Spleen (tissue), 11 donors: ENCODE measurements at regions not wholly inside any gene's neighbourhood (a gene's known extent, or its start where the extent isn't known, plus 50 kb on each side); places are given as distances from the start of the nearest gene placed in this dataset.

Experiments used
- DNase-seq: peaks from one replicate; pipeline ENCODE4 v3.0.0-alpha.2; 2020
- H3K27ac ChIP-seq, 8 donors: fragments of 200-600 bp; sonication (generic) in 7 of 8; 1 replicate in 4 of 8; 2 replicates in 4 of 8; pipeline versions ENCODE4 v1.5.0 to v1.8.0; 2016 to 2021; ENCODE audit warnings: inconsistent platforms in 4 of 8, mild to moderate bottlenecking in 4 of 8, moderate library complexity in 1 of 8
- H3K27me3 ChIP-seq, 7 donors: fragments of 200-600 bp; sonication (generic) in 6 of 7; replicated peaks in 1 of 7; 1 replicate in 4 of 7; 2 replicates in 3 of 7; pipeline versions ENCODE4 v1.5.0 to v1.8.0; 2016 to 2021; ENCODE audit warnings: inconsistent platforms in 3 of 7, mild to moderate bottlenecking in 1 of 7
- H3K36me3 ChIP-seq, 6 donors: fragments of 200-600 bp; sonication (generic) in 5 of 6; 1 replicate in 4 of 6; 2 replicates in 2 of 6; pipeline versions ENCODE4 v1.5.0 to v1.8.0; 2016 to 2021; ENCODE audit warnings: inconsistent platforms in 2 of 6
- H3K4me1 ChIP-seq, 6 donors: fragments of 200-600 bp; sonication (generic) in 5 of 6; 1 replicate in 3 of 6; 2 replicates in 3 of 6; pipeline versions ENCODE4 v1.5.0 to v1.8.0; 2016 to 2021; ENCODE audit warnings: inconsistent platforms in 3 of 6
- H3K4me3 ChIP-seq, 8 donors: fragments of 200-600 bp; sonication (generic) in 7 of 8; 1 replicate in 4 of 8; 2 replicates in 4 of 8; pipeline versions ENCODE4 v1.5.0 to v1.8.0; 2016 to 2021; ENCODE audit warnings: inconsistent platforms in 4 of 8, mild to moderate bottlenecking in 4 of 8, moderate library complexity in 2 of 8
- H3K9me3 ChIP-seq, 8 donors: fragments of 200-600 bp; sonication (generic) in 7 of 8; 1 replicate in 4 of 8; 2 replicates in 4 of 8; pipeline versions ENCODE4 v1.5.0 to v1.8.0; 2016 to 2021; ENCODE audit warnings: inconsistent platforms in 4 of 8
- CTCF ChIP-seq, 11 experiments: fragments of 200-600 bp in 7 of 11; fragments of 450-650 bp in 4 of 11; sonication (generic) in 4 of 11; IDR thresholded peaks in 8 of 11; conservative IDR thresholded peaks in 3 of 11; 1 replicate in 7 of 11; 2 replicates in 4 of 11; pipeline versions ENCODE4 v1.4.0 to v1.8.0; 2016 to 2021; ENCODE audit warnings: antibody characterized with exemption in 11 of 11, inconsistent platforms in 4 of 11, mild to moderate bottlenecking in 1 of 11
- POLR2A ChIP-seq, 3 donors: fragments of 450-650 bp; IDR thresholded peaks; one replicate each; pipeline ENCODE4 v1.5.1; 2017; ENCODE audit warnings: antibody characterized with exemption in 3 of 3, mild to moderate bottlenecking in 1 of 3
- POLR2AphosphoS5 ChIP-seq, 3 donors: sonication (generic); formaldehyde crosslinking; IDR thresholded peaks; one replicate each; pipeline ENCODE4 v1.5.1; 2017; ENCODE audit warnings: antibody characterized with exemption in 3 of 3
- WGBS, 5 donors: extraction: QIAGEN DNeasy Blood & Tissue Kit in 3 of 5; methylation state at CpG; one replicate each; pipeline versions ENCODE4 v1.1.5 to v1.1.7; 2013 to 2018; 5-methylcytosine and 5-hydroxymethylcytosine counted together
- intact Hi-C: fragments of 100-400 bp; cut with DNase I; formaldehyde crosslinking; loops from one replicate; pipeline ENCODE4 v1.15.0; 2023; ENCODE audit warnings: low total_unique reads
- donor health status: healthy with polysubstance abuse.
- donor health status: DM: no; HTN: no; CAD: no; lungs with moderate emphysema.
- donor health status: DM: no; HTN: no; CAD: no.
- donor health status: Bipolar disorder and iron deficiency.
- donor health status: healthy.
- donor health status: DM: no; HTN: no; CAD: no.
- donor health status: DM: yes; HTN: yes; CAD: no.

GRCh38 chr3:83065851-83066460 is 1304.5 kb upstream of the GBE1 start:
- intact Hi-C loops: no loop called here
- Histone ChIP-seq H3K27me3 (no peaks in the 10 kb centered on the region), H3K27ac (no peak overlapping the region), H3K36me3 (no peaks in the 10 kb centered on the region), H3K4me1 (no peaks in the 10 kb centered on the region), H3K9me3 (peaks cover 0 to 39% (median 17%) of the 10 kb centered on the region in 8 donors), H3K4me3 (no peak overlapping the region)
- WGBS, 5 donors: 34 to 63% (median 49%) methylated on average over 2 of the region's 2 CpGs
- TF ChIP-seq POLR2AphosphoS5 (IDR thresholded peaks at IDR 0.05): no peak
- TF ChIP-seq POLR2A (IDR thresholded peaks at IDR 0.05): no peak
- no peak for DNase-seq

GRCh38 chr3:83063446-83063845 is 1302.0 kb upstream of the GBE1 start:
- Histone ChIP-seq H3K9me3 (peaks cover 0 to 49% (median 29%) of the 10 kb centered on the region in 8 donors), H3K4me1 (no peaks in the 10 kb centered on the region), H3K4me3 (no peak overlapping the region), H3K27ac (no peak overlapping the region), H3K36me3 (no peaks in the 10 kb centered on the region), H3K27me3 (no peaks in the 10 kb centered on the region)
- TF ChIP-seq POLR2A (IDR thresholded peaks at IDR 0.05) (no peak), CTCF (IDR thresholded peaks at IDR 0.05 in 8 of 11, conservative IDR thresholded peaks at IDR 0.05 in 3 of 11) (no peak)
- 68 to 76% (median 72%) methylated on average over 2 of the region's 2 CpGs for WGBS, 5 donors
- intact Hi-C loops: no loop called here
- DNase-seq: no peak

GRCh38 chr3:83048556-83048955 is 1287.1 kb upstream of the GBE1 start:
- no peak overlapping the region for H3K4me3 ChIP-seq
- no peak for DNase-seq
- TF ChIP-seq CTCF (IDR thresholded peaks at IDR 0.05 in 8 of 11, conservative IDR thresholded peaks at IDR 0.05 in 3 of 11): no peak
- no peak for TF ChIP-seq POLR2A (IDR thresholded peaks at IDR 0.05)
- no peak for TF ChIP-seq POLR2AphosphoS5 (IDR thresholded peaks at IDR 0.05)
- intact Hi-C loops: no loop called here
- H3K9me3 ChIP-seq: no peaks in the 10 kb centered on the region
- no peaks in the 10 kb centered on the region for H3K36me3 ChIP-seq
- H3K27ac ChIP-seq: no peak overlapping the region
- 46 to 56% (median 54%) methylated on average over 2 of the region's 2 CpGs for WGBS, 5 donors
- no peaks in the 10 kb centered on the region for H3K4me1 ChIP-seq
- H3K27me3 ChIP-seq: no peaks in the 10 kb centered on the region

- no peak for DNase-seq
- no peaks in the 10 kb centered on the region for H3K4me1 ChIP-seq
- H3K27ac ChIP-seq: no peak overlapping the region
- intact Hi-C loops: no loop called here
- H3K4me3 ChIP-seq: no peak overlapping the region
- no peaks in the 10 kb centered on the region for H3K36me3 ChIP-seq
- 49 to 58% (median 50%) methylated on average over 1 of the region's 1 CpG for WGBS, 5 donors
- H3K27me3 ChIP-seq: no peaks in the 10 kb centered on the region
- no peak for TF ChIP-seq CTCF (IDR thresholded peaks at IDR 0.05 in 8 of 11, conservative IDR thresholded peaks at IDR 0.05 in 3 of 11)
- TF ChIP-seq POLR2AphosphoS5 (IDR thresholded peaks at IDR 0.05): no peak
- TF ChIP-seq POLR2A (IDR thresholded peaks at IDR 0.05): no peak
- H3K9me3 ChIP-seq: peaks cover 0 to 12% (median 0%) of the 10 kb centered on the region in 8 donors
Observed at GRCh38 chr3:83039422-83039821, 1278.0 kb upstream of the GBE1 start.

GRCh38 chr3:83035704-83036010 is 1274.2 kb upstream of the GBE1 start:
- no peak overlapping the region for H3K27ac ChIP-seq
- H3K27me3 ChIP-seq: no peaks in the 10 kb centered on the region
- H3K4me1 ChIP-seq: no peaks in the 10 kb centered on the region
- no peaks in the 10 kb centered on the region for H3K36me3 ChIP-seq
- WGBS, 5 donors: 64 to 91% (median 78%) methylated on average over 2 of the region's 2 CpGs
- H3K4me3 ChIP-seq: no peak overlapping the region
- intact Hi-C loops: no loop called here
- H3K9me3 ChIP-seq: peaks cover 0 to 12% (median 0%) of the 10 kb centered on the region in 8 donors
- peak; percentile 53 for DNase-seq
- no peak for TF ChIP-seq POLR2AphosphoS5 (IDR thresholded peaks at IDR 0.05)
- no peak for TF ChIP-seq POLR2A (IDR thresholded peaks at IDR 0.05)
- no peak for TF ChIP-seq CTCF (IDR thresholded peaks at IDR 0.05 in 8 of 11, conservative IDR thresholded peaks at IDR 0.05 in 3 of 11)
